ENCODE measurements at regions not wholly inside any gene's neighbourhood (a gene's known extent, or its start where the extent isn't known, plus 50 kb on each side); places are given as distances from the start of the nearest gene placed in this dataset.

DNA sequence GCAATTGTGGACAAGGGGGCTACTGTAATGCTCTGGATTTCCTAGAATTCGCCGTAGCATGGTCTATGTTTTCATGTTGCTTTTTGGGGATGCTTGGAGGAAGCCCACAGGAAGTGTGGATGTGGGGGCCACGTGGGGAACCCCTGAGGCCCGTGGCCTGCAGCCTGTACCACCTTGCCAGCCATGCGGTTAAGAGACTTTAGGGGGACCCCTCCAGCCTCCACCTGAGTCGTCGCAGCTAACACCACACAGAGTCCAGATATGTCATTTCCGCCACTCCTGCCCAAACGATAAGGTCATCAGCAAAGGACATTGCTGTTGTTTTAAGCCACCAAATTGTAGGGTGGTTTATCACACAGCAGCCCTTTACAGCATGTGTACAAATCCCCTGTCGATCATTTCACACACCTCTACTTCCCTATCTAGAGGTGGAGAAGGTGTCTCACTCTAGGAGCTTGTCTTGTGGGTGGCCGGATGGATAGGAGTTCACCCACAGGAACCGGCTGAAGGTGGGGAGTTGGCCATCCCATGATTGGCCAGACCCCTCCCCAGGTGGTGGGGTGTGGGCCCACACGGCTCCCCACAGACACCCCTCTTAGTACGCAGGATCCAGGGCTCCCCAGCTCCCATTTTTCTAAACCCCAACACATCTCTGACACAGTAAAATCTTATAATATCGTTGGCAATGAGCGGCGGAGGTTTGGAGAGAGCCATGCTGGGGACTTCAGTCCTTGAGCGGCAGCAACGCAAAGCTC is 226.7 kb downstream of the TEX29 start:
- TF ChIP-seq, protein P1, sequence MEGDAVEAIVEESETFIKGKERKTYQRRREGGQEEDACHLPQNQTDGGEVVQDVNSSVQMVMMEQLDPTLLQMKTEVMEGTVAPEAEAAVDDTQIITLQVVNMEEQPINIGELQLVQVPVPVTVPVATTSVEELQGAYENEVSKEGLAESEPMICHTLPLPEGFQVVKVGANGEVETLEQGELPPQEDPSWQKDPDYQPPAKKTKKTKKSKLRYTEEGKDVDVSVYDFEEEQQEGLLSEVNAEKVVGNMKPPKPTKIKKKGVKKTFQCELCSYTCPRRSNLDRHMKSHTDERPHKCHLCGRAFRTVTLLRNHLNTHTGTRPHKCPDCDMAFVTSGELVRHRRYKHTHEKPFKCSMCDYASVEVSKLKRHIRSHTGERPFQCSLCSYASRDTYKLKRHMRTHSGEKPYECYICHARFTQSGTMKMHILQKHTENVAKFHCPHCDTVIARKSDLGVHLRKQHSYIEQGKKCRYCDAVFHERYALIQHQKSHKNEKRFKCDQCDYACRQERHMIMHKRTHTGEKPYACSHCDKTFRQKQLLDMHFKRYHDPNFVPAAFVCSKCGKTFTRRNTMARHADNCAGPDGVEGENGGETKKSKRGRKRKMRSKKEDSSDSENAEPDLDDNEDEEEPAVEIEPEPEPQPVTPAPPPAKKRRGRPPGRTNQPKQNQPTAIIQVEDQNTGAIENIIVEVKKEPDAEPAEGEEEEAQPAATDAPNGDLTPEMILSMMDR (optimal IDR thresholded peaks at IDR 0.05 in 1 of 3, IDR thresholded peaks at IDR 0.05 in 1 of 3, conservative IDR thresholded peaks at IDR 0.05 in 1 of 3; ENCODE audit: extremely low read depth in 1 of 3, insufficient read depth in 2 of 3, low read length in 3 of 3) = no peak
- TF ChIP-seq EZH2 (IDR thresholded peaks at IDR 0.05; ENCODE audit: low read length) = no peak

All from keratinocyte (primary cell).